ENCODE measurements at regions not wholly inside any gene's neighbourhood (a gene's known extent, or its start where the extent isn't known, plus 50 kb on each side); places are given as distances from the start of the nearest gene placed in this dataset.

- no peak for TF ChIP-seq FOXP2 (optimal IDR thresholded peaks at IDR 0.05; ENCODE audit: borderline replicate concordance, extremely low read depth, extremely low read length, insufficient read depth)
- no peak for TF ChIP-seq REST (IDR thresholded peaks at IDR 0.05; ENCODE audit: insufficient read depth in 1 of 2, low read depth in 2 of 2, low read length in 2 of 2)
Observed at GRCh38 chr13:74077792-74078191, 56.4 kb downstream of the KLF12 start.

All from PFSK-1 (cell line).